SK-N-MC (cell line): ENCODE measurements at regions not wholly inside any gene's neighbourhood (a gene's known extent, or its start where the extent isn't known, plus 50 kb on each side); places are given as distances from the start of the nearest gene placed in this dataset.

Source experiments
- EZH2 ChIP-seq: fragments of 200-600 bp; sonication (generic); IDR thresholded peaks from one replicate; pipeline ENCODE4 v1.6.1; 2017; ENCODE audit warnings: antibody characterized with exemption
- FOXP2 ChIP-seq: optimal IDR thresholded peaks from 2 replicates; pipeline ENCODE3; 2011; ENCODE audit warnings: mild to moderate bottlenecking, moderate library complexity; ENCODE audit not compliant: insufficient read depth; ENCODE audit errors: extremely low read length, control extremely low read depth
- POLR2AphosphoS5 ChIP-seq: IDR thresholded peaks from 2 replicates; pipeline ENCODE4 v1.6.1; 2012; ENCODE audit warnings: mild to moderate bottlenecking, low read depth, low read length, borderline replicate concordance

DNA sequence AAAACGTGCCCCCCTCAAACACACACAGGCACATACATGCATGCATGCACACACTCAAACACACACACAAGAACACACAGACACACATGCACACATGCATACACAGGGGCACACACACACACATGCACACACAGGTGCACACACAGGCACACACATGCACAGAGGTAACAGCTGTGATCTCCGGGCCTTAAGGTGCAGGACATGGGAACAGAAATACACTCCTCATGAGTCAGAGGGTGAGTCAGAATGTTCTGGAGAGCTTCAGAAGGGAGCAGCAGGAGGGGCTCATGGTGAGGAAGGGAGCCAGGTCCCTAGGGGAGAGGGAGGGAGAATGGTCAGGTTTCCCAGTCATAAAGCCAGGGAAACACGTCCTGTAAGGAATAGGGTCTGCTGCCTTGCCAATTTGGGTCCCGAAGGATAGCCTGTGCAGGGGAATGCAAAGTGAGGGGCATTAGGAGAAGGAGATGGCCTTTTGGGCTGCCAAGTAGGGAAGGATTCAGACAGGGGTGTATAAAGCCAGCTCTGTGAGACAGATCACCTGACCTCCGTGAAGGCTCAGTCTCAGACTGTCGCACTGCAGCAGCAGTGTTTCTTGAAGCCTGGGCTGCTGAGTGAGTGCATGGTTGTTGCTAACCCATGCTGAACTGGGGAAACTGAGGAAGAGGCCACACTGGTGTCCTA, 123.9 kb downstream of the MAFB start:
- TF ChIP-seq EZH2: no peak
- TF ChIP-seq POLR2AphosphoS5: no peak
- TF ChIP-seq FOXP2: no peak
